CD4-positive, alpha-beta T cell treated with Interleukin-21 for 1 hour (primary cell): ENCODE measurements at regions not wholly inside any gene's neighbourhood (a gene's known extent, or its start where the extent isn't known, plus 50 kb on each side); places are given as distances from the start of the nearest gene placed in this dataset.
"Not testable (repeated sequence)": the region's sequence is repeated elsewhere in the genome, so short reads cannot be mapped to it uniquely, and the experiment has no call there.

Experiments
- DNase-seq: peaks from one replicate; pipeline ENCODE4 v3.0.0-alpha.2; 2020

DNA sequence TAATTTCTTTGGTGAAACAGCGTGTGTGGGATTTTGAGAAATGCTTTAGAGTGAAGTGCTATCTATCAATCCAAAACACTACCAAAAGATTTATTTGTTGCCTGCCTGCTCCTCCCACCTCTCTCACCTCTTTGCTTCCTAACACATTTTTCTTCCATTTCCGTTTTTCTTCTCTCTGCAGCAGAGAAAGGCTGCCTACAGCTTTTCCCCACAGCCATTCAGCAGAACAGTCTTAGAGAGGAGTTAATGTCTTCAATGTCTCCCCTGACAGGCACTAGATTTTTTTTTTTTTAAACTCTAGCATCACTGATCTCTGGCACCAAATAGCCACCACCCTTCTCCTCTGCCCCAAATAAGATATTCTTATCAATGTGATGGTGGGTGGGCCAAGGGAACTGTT, 327.8 kb upstream of the MAN1A1 start:
- DNase-seq, result no peak

GRCh38 chr6:119676961-119677360, 327.4 kb upstream of the MAN1A1 start:
- DNase-seq, result no peak

- no peak for DNase-seq
These were observed 326.7 kb upstream of the MAN1A1 start for GRCh38 chr6:119676230-119676629.

DNA sequence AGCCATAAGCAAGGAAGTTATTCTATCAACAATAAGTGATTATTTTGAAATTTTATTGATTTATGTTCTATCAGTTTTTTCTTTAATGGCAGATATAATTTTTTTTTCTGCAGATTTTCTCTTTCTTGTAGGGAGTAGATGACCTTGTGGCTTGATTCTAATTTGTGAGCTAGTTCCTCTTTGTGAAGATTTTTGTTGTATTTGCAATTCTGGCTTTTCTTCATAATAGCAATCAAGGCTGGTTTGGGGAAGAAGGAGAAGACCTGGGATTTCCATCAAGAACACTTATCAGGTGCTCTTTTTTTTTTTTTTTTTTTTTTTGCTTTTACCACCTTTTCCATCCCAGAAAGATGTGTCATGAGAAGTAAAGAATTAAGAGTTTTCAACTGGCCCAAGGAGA, 324.2 kb upstream of the MAN1A1 start:
- DNase-seq, result no peak

- no peak for DNase-seq
These were observed 323.2 kb upstream of the MAN1A1 start for GRCh38 chr6:119672725-119673124.

DNA sequence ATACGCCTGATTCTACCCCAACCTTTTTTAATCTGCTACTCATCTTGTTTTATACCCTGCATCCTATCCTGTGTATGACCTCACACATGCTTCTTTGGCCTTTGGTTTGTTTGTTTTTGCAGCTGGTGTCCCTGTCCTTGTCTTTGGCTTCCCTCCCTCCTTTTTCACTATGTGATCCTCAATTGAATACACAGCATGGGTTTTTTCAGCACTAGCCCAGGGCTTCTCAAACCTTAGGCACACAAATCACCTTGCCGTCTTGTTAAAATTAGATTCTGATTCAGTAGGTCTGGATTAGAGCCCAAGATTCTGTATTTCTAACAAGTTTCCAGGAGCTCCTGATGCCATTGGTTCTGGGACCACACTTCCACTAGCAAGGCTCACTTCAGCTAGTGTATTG, 321.5 kb upstream of the MAN1A1 start:
- DNase-seq, result no peak

GRCh38 chr6:119669221-119669620, 319.7 kb upstream of the MAN1A1 start:
- DNase-seq, result no peak

DNA sequence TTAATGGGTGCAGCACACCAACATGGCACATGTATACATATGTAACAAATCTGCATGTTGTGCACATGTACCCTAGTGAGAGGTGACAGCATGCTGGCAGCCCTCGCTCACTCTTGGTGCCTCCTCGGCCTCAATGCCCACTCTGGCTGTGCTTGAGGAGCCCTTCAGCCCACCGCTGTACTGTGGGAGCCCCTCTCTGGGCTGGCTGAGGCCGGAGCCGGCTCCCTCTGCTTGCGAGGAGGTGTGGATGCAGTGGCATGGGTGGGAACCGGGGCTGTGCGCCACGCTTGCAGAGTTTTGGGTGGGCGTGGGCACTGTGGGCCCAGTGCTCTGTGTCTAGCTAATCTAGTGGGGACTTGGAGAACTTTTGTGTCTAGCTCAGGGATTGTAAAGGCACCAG, 315.9 kb upstream of the MAN1A1 start:
- DNase-seq, result not testable (repeated sequence)

DNA sequence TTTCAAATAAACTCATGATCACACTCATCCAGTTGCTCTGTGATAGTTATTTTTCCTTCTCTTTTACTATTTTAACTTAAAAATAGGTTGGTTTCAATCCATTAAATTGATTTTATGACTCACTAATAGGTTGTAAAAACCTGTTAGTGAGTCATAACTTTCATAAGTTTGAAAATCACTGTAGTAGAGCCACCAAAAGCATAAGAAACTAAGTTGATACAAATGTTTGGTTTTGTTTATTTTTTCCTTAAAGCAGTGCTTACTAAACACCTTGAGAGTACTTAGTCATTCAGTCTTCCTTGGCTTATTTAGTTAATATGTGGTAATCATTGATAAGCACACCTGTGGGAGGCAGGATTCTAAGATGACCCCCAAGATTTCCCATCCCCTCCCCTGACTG, 312.1 kb upstream of the MAN1A1 start:
- no peak for DNase-seq

GRCh38 chr6:119661078-119661477, 311.5 kb upstream of the MAN1A1 start:
- DNase-seq, result no peak

GRCh38 chr6:119658917-119659316, 309.4 kb upstream of the MAN1A1 start:
- DNase-seq, result no peak

GRCh38 chr6:119655124-119655523, 305.6 kb upstream of the MAN1A1 start:
- DNase-seq, result no peak

- DNase-seq, result no peak
These were observed 303.8 kb upstream of the MAN1A1 start for GRCh38 chr6:119653329-119653728.

DNA sequence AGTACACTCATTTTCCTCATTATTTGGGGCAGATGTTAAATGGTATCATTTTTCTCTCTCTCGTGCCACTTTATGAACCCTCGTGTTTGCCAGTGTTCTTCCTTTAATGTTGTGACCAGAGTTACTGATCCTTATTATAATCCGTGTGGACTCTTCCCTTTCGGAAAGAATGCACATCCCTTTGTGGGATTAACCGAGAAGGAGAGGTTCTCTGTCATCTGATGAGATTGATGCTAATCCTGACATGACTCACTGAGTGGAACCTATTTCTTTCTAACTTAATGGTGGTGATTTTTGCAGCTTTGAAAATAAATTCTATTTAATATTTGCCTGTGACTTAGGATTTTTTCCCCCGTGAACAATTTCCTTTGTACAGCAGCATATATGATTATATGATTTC, 300.0 kb upstream of the MAN1A1 start:
- DNase-seq, result no peak

DNA sequence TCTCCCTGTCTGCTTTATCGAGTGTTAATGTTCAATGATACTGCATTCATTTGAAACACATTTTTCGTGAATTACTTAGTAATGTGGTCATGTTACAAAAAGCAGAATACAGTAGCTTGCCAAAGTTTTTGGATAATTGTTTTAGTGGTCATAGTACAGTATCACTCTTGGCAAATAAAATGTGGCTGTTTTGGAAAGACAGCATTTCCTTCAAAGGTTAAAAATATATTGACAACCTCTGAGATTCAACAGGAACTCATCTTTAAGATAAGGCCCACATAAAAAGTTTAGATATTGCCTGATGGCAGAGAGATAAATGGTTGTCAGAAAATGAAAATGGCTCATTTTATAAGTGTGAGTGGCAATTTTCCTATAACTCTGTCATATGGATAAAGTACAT, 297.7 kb upstream of the MAN1A1 start:
- DNase-seq, result no peak

DNA sequence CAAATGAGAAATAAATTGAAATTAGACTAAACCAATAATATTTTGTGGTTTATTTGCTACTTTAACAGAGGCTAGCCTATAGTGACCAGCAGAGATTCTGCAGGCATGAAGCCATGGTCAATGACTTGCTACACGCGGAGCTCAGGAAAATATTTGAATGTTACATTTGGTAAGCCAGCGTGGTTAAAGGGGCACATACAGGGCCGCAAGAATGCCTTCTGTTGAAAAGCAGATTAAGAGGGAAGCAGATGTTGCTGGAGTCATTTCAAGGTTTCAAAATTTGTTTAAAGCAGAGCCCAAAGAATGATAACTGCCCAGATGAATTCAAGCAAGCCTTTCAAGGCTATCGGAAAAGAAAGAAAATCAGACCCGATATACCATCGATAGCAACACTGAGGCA, 294.3 kb upstream of the MAN1A1 start:
- no peak for DNase-seq

DNA sequence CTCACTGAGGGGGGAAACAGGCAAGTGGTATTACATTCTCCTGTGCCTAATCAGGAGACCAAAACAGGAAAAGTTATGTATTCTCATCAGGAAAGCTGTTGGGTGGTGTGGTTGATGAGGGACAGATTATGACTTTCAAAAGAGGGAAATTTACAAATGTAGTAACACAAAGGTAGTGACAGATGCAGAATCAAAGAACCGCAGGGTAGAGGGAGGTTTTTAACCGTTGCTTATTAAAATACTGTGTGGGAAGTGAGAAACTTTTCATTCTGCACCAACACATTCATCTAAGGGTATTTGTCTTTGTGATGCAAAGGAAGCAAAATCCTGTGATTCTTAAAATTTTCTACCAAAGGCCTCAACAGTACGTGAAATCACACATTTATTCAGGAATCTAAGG, 288.2 kb upstream of the MAN1A1 start:
- DNase-seq, result no peak

DNA sequence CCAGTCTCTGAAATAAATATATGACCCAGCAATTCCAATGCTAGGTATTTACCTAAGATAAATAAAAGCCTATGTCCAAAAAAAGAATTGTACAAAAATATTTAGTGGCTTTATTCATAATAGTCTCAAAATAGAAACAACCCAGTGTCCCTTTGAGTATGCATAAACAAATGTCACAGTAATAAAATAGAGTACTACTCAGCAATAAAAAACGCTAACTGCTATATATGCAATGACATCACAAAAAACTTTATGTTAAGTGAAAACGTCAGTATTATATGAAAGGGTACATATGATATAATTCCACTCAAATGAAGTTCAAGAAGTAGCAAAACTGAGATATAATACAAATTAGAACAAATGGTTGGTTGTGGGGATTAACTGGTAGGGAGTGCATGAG, 286.5 kb upstream of the MAN1A1 start:
- DNase-seq, result no peak

DNA sequence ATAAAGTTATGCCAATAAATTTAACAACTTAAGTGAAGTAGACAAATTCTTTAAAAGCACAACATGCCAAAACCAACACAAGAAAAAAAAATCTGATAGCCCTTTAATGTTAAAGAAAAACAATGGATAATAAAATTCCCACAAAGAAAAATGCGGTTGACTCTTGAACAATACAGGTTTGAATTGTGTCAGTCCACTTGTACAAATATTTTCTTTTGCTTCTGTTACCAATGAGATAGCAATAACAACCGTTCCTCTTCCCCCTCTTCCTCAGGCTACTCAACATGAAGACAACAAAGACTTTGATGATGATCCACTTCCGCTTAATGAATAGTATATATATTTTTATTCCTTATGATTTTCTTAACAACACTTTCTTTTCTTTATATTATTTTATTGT, 283.9 kb upstream of the MAN1A1 start:
- no peak for DNase-seq

- DNase-seq, result no peak
These were observed 281.1 kb upstream of the MAN1A1 start for GRCh38 chr6:119630561-119631192.

GRCh38 chr6:119628691-119629594, 279.4 kb upstream of the MAN1A1 start:
- DNase-seq, result no peak

GRCh38 chr6:119627908-119628669, 278.5 kb upstream of the MAN1A1 start:
- no peak for DNase-seq

- no peak for DNase-seq
These were observed 277.5 kb upstream of the MAN1A1 start for GRCh38 chr6:119626884-119627619.
